DOHH2 (cell line): ENCODE measurements at regions not wholly inside any gene's neighbourhood (a gene's known extent, or its start where the extent isn't known, plus 50 kb on each side); places are given as distances from the start of the nearest gene placed in this dataset.

Experiments
- CTCF ChIP-seq: fragments of 200-600 bp; sonication (generic); IDR thresholded peaks from one replicate; pipeline ENCODE4 v1.5.1; 2014; ENCODE audit warnings: antibody characterized with exemption, mild to moderate bottlenecking, low read depth, low read length; ENCODE audit not compliant: poor library complexity, severe bottlenecking
- EZH2phosphoT487 ChIP-seq: fragments of 200-600 bp; sonication (generic); IDR thresholded peaks from 2 replicates; pipeline ENCODE4 v1.6.1; 2017; ENCODE audit warnings: borderline replicate concordance, mild to moderate bottlenecking, antibody characterized with exemption, low read length, moderate library complexity, mixed read lengths

GRCh38 chr2:64234150-64234549, 89.9 kb upstream of the PELI1 start:
- TF ChIP-seq EZH2phosphoT487 (no peak), CTCF (no peak)
